GM21529 (cell line): ENCODE measurements at regions not wholly inside any gene's neighbourhood (a gene's known extent, or its start where the extent isn't known, plus 50 kb on each side); places are given as distances from the start of the nearest gene placed in this dataset.
"Not testable (repeated sequence)": the region's sequence is repeated elsewhere in the genome, so short reads cannot be mapped to it uniquely, and the experiment has no call there.

Source experiments
- ATAC-seq: cut with Tn5 transposase; IDR thresholded peaks from one replicate; pipeline ENCODE4 v1.9.1; 2021; ENCODE audit not compliant: unreplicated experiment

DNA sequence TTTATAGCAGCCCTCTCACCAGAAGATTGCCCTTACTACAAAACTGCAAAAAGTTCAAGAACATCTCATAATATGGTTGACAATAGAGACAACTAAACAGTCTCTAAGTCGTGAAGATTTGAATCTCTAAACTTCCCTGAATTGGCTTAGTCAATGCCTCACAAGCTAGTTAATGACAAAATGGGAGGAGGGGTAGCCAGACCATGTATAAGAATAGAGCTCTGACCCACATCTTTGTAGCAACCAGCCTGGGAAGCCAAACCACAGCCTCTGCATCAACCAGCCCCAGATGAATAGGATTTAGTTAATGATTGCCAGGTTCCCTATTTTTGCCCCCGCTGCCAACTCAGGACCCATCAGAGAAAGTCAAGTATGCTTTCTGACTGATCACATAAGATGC, 1265.9 kb upstream of the PCDH10 start:
- ATAC-seq: not testable (repeated sequence)

DNA sequence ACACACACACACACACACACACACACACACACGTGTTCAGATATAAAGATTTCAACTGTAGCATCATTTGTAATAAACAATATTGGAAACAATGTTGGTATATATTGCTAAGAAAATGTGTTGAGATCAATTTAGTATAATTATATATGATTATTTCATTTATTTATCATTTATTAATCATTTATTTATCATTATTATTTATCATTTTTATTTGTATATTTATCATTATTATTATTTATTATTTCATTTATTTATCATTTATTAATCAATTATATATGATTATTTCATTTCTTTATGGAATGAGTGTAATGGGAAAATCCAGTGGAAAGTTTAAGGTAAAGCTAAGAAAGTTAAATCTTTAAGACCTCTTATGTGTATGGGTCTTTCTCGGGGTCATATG, 1223.4 kb upstream of the PCDH10 start:
- ATAC-seq: not testable (repeated sequence)

DNA sequence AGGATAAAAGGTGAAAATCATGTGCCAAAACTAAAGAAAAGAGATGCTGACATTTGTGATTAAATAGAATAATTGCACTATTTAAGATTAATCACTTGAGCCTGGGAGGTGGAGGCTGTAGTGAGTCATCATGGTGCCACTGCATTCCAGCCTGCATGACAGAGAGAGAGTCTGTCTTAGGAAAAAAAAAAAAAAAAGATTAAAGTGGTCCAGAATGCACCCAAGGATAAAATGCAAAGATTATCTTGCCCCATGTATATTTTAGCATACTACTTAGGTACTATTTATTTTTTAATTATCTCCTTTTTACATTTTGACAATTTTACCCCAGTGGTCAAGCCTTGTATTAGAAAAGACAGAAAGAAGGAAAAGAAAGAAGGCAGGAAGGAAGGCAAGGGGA, 1181.4 kb upstream of the PCDH10 start:
- not testable (repeated sequence) for ATAC-seq

DNA sequence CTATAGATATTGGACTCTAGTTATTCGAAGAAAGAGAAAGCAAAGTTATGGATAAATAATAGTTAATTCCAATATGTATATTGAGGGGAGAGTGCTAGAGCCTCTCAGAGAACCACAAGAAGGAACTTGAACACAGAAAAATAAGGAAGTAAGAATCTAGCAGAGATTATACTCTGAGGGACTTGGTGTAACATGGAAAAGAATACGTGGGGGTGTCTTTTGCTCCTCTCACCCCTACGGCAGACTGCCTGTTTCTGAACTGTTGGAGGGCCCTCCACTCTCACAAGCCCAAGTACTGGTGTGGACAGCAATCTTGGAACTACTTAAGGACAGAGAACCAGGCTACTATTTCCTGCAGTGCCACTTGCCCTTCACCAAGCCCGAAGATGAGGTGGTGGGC, 1174.4 kb upstream of the PCDH10 start:
- ATAC-seq: no peak

DNA sequence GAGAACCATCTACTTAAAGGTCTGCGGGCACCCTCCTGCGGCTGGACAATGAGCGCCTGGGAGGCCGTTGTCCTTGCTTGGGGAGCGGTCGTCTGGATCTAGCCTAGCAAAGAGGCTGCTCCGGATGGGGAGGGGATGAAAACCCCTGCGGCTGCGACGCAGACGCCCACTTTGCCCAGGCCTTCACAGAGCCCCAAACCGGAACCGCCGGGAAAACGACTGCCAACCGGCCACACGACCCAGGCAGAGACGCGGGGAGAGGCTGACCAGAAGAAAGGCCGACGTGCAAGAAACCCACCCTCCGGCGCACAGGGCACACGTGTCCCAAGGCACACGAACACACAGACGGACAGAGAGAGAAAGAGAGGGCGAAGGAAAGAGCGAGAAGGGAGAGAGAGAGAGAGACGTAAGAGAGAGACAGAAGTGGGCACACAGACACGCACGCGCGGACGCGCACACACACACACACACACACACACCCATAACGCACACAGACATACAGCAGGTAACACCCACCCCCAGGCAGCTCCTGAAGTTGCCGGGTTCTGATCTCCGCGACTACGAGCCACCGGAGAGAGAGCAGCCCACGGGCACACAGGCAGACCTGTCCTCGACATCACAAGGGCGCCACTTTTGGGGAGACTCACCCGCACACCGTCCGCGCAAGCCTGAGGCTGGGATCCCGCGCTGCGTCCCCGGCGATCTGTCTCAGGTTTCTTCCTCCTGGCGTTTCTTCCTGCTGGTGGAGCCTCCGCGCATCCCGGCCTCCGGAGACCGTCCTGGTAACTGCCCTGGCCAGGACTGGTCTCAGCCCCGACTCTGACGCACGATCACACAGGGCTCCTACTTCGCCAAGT, 1173.6 kb upstream of the PCDH10 start:
- ATAC-seq: not testable (repeated sequence)

DNA sequence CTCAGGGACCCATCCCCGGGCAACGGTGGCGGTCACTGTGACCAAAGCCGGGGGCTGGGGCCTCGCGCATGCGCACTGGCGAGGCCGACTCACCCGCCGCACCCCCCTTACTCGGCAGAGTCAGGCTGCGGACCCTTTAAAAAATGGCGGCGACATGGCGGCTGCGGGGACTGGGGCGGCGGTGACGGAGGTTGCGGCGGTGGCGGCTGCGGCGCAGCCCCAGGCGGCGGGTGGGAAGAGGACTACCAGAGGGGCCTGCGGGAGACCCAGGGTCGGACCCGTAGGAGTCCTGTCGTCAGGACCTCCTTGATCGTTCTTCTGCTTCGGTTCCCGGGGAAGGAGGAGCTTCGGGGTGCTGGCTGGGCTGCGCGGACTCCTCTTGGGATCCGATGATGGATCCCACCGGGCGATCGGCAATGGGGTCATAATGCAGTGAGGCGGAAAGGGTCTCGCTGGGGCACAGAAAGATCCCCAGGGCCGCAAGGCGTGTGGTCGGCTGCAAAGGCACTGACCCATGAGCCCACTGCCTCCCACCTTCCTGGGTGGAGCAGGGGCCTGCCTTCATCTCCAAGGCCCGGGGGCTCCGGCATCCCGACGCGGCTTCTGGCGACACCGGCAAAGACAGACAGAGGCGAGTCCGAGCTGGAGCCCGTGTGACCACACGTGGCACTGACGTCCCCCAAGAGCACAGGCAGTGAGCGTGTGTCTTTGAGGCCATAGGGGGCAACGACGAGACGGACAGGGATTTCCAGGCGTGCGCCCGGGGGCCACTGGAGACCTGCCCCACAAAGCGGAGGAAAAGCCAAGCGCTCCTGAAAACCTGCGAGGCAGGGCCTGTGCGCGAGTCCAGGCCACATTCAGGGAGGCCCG, 1172.7 kb upstream of the PCDH10 start:
- ATAC-seq: not testable (repeated sequence)

DNA sequence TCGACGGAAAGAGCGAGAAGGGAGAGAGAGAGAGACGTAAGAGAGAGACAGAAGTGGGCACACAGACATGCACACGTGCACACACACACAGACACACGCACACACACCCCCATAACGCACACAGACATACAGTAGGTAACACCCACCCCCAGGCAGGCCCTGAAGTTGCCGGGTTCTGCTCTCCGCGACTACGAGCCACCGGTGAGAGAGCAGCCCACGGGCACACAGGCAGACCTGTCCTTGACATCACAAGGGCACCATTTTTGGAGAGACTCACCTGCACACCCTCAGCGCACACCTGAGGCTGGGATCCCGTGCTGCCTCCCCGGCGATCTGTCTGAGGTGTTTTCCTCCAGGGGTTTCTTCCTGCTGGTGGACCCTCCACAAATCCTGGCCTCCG, 1171.0 kb upstream of the PCDH10 start:
- no peak for ATAC-seq

DNA sequence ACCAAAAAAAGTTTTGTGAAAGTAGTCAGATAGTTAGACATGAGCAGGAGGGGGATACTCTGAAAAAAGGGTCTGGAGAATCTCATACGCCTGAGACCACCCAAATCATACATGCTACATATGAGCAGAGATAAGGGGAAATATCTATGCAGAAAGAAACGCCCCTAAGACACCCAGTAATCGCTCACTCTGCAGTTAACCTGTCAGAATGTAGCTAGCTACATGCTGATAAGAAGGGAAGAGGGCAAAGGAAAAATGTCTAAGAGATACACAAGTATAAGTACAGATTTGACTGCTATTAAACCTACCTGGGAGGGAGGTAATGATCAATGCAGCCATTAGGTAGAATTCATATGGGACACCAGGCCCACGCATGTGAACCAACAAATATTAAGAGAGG, 1159.5 kb upstream of the PCDH10 start:
- no peak for ATAC-seq

DNA sequence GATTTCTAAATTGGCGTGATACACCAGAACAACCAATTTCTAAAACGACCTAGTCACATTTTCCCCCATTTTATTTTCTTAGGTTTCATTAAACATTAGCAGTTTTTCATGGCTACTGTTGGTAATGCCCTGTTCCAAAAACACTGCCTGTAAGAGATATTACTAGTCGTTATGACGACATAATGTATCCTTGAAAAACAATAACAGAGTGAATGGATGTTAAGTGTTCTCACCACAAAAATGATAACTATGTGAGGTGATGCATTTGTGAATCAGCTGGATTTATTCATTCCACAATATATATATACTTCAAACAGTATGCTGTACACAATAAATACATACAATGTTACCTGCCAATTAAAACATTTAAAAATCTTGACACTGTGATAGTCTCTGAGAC, 1147.6 kb upstream of the PCDH10 start:
- no peak for ATAC-seq

DNA sequence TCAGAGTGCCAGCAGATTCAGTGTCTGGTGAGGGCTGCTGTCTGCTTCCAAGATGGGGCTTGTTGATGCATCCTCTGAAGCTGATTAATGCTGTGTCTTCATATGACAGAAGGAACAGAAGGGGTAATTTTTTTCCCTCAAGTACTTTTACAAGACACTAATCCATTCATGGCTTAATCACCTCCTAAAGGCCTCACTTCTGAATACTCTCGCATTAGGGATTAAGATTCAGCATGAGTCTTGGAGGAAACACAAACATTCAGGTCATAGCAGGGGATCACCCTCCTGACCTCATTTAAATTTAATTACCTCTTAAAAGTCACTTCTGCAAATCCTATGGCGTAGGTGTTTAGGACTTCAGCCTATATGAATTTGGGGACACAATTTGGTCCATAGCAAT, 1145.5 kb upstream of the PCDH10 start:
- ATAC-seq: no peak

DNA sequence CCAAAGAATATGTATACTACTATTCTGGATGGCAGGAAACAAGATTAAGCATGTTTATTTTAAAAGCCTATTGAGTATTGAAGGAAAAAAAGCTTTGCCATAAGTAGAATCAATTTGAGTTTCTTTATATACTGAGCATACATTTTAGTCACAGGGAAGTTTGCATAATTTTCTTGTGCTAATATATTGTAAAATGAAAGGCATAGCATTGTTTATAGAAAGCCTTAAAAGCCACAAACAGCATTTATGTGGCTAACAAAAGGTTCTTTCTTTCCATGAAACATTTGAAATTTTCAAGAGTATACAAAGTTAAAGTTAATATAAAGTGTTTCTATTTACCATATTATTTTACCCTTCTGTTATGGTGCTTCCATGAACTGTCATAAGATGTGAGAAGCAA, 1133.8 kb upstream of the PCDH10 start:
- ATAC-seq: no peak

DNA sequence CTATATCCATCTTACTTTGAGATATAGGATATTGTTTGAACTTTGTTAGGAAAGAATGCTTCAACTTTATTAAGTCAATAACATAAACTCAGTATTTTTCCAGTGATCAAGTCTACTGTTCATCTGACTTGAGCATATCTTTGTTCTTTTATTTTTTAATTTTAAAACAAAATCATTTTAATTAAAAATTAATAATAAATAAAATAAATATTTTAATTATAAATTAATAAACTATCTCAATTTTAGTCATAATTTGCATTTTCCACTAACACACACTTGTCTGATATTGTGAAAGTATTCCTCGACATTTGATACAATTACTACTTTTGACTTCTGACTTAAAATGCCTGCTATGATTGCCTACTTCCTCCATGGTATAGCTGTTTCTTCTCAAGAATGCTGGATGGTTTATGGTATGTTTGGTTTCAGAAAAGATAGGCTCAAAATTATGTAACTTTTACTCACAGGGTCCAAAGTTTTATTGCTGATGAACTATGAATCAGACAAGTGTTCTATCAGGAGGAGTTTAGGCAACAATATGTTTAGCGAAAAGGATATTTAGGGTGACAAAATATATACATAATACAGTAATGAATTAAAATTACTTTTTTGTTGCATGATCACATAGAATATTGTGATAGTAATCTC, 1132.3 kb upstream of the PCDH10 start:
- no peak for ATAC-seq

DNA sequence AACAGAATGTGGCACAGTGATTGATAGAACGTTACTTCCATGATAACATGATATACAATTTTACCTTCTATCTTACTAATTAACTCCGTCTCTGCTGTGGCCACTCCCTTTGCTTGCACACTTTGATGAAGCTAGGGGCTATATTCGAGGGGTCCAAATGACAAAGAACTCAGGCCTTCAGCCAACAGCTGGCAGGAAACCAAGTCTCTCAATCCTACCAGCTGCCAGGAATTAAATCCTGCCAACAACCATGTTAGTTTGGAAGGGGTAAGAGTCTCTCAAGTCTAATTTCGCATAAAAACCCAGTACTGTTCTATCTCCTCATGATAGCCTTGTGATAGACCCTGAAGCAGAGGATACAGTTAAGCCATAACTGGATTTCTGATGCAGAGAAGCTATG, 1122.9 kb upstream of the PCDH10 start:
- no peak for ATAC-seq

DNA sequence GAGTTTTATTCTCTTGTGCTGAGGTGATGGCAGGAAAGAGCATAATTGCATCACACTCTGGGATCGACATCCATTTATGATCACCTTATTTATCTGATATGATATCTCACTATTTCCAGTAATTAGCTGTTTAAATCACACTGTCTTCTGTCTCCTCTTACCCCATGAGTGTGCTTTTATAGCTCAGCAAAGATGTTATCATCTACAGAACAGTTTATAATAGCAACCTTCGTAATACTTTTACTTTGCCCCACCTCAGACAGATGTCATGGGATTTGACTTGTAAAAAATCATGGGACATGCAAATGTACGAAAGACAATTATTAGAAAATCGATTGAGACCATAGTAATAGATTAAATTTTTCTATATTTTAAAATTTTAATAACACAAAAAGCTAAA, 1122.3 kb upstream of the PCDH10 start:
- no peak for ATAC-seq

DNA sequence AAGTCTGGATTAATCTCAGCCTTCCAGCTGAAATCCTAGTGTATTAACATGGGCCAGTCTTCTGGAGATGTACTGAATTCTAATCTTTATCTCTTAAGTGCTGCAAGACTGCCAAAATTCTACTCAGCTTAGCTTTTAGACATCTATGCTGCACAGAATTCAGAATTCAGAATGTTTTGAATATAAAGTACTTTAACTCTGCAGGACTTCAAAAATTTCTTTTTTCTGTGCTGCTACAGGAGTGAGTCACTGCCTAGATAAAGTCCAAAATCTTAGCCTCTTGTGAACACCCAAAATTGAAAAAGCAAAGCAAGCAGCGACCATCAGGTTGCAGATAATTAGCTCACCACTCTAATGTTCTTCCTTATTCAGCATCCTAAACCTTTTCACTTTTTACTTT, 1092.6 kb upstream of the PCDH10 start:
- no peak for ATAC-seq

DNA sequence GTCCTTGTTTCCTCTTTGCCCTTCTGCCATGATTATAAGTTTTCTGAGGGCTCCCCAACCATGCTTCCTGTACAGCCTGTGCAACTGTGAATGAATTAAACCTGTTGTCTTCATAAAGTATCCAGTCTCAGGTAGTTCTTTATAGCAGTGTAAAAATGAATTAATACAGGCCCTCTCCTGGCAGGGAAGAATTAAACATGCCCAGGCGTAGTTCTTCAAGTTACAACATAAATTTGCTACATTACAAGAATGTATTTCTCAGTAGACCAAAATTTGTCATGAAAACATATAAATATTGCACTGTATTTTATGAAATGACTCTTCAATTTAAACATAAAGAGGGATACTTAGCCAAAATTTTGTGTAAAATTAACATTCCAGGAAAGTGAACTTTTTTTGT, 1089.9 kb upstream of the PCDH10 start:
- ATAC-seq: no peak

DNA sequence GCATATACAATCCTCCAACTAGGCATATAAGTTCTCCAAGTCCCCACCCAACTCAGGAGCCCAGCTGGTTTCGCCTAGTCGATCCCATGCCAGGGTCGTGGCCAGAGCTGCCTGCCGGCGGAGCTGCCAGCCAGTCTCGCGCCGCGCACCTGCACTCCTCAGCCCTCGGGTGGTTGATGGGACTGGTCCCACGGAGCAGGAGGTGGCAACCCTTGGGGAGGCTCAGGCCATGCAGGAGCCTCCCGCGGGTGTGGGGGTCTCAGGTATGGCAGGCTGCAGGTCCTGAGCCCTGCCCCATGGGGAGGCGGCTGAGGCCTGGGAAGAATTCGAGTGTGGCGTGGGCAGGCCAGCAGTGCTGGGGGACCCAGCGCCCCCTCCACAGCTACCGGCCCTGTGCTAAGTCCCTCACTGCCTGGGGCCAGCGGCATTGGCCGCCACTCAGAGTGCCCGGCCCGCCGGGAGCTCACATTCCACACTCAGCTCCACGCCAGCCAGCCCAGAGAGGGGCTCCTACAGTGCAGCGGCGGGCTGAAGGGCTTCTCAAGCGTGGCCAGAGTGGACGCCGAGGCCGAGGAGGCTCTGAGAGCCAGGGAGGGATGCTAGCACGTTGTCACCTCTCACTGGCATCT, 1086.4 kb upstream of the PCDH10 start:
- no peak for ATAC-seq

DNA sequence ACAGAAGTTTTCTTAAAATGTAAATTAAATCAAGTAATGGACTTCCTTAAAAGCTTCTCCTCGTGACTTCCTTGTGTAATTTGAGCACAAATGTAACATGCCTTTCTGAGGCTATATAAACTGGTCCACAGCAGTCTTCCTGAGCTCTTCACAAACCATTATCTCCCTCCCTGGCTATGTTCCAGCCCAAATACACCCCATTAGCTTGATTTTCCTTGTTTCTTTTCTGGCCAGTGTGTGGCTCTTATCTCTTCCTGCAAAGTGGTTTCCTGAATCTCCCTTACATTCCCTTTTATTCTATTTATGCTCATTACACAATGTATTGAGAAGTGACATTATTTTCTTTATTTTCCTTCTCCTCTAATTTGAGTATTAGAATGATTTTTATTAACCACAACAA, 1085.3 kb upstream of the PCDH10 start:
- ATAC-seq: no peak

DNA sequence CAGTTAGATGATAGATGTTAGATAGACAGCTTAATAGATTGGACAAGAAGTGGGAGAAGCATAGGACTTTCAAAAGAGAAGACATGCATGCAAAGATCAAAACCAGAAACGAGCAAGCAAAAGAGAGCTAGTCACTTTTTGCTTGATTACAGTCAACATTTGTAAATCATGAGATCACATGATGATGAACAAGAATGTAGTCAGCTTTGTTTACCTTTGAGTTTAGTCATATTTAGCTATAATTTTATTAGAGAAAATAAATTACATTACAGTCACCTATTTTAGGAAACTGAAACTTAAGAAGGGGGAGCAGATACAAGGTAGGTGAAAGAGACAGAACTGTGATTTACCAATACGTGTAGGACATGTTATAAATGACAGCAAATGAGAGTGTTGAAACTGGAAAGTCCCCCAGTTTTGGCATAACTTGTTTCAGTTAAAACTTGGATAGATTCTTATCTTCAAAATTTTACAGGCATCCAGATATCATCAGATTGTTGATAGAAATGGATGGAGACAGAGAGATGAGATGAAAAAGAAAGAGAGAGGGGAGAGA, 1083.1 kb upstream of the PCDH10 start:
- no peak for ATAC-seq

DNA sequence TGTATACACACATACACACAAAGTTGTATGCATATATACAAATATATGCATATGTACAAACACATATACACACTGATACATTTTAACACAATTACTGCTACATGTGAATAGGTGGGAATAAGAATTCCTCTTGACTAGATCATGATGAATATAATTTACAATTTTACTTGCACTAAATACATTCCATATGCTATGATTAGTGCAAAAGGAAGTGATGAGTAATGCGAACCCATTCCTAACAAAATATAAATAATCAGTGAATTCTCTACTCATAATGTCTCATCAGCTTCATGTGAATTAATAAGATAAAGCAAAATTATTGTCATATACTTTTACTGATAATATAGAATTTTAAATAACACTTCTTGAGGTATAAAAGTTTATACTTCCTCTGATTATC, 1077.3 kb upstream of the PCDH10 start:
- no peak for ATAC-seq

DNA sequence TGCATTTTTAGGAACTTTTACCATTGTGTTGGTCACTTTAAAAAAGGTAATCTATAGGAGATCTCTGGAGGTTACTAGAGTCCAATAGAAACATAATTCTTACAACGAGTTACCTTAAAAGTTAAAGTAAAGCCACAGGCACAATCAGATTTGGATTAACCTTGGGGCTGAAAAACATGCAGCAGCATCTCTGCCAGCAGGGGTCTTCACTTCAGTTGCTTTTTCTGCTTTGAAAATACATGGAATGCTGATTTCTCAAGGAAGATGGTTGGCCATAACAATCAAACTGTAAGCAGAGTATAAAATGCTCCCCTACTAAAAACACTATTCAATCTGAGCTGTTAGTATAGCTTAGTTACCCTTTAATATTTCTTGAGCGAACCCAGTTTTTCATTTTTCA, 1072.3 kb upstream of the PCDH10 start:
- ATAC-seq: no peak
